ENCODE measurements at regions not wholly inside any gene's neighbourhood (a gene's known extent, or its start where the extent isn't known, plus 50 kb on each side); places are given as distances from the start of the nearest gene placed in this dataset.
"Not testable (repeated sequence)": the region's sequence is repeated elsewhere in the genome, so short reads cannot be mapped to it uniquely, and the experiment has no call there.

DNA sequence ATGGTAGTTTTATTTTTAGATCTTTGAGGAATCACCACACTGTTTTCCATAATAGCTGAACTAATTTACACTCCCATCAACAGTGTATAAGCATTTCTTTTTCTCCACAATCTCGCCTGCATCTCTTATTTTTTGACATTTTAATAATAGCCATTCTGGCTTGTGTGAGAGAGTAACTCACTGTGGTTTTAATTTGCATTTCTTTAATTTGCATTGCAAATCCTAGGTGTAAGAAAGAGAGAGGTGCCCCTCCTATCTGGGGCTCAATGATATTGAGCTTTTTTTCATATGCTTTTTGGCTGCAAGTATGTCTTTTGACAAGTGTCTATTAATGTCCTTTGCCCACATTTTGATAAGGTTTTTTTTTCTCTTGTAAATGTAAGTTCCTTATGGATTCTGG lies 106.3 kb upstream of the SLC27A6 start:
- Histone ChIP-seq H3K27ac (no peak overlapping the region), H3K4me3 (no peak overlapping the region)
- no peak for DNase-seq (ENCODE audit: low spot score)
- TF ChIP-seq, protein P1, sequence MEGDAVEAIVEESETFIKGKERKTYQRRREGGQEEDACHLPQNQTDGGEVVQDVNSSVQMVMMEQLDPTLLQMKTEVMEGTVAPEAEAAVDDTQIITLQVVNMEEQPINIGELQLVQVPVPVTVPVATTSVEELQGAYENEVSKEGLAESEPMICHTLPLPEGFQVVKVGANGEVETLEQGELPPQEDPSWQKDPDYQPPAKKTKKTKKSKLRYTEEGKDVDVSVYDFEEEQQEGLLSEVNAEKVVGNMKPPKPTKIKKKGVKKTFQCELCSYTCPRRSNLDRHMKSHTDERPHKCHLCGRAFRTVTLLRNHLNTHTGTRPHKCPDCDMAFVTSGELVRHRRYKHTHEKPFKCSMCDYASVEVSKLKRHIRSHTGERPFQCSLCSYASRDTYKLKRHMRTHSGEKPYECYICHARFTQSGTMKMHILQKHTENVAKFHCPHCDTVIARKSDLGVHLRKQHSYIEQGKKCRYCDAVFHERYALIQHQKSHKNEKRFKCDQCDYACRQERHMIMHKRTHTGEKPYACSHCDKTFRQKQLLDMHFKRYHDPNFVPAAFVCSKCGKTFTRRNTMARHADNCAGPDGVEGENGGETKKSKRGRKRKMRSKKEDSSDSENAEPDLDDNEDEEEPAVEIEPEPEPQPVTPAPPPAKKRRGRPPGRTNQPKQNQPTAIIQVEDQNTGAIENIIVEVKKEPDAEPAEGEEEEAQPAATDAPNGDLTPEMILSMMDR (IDR thresholded peaks at IDR 0.05) = no peak

DNA sequence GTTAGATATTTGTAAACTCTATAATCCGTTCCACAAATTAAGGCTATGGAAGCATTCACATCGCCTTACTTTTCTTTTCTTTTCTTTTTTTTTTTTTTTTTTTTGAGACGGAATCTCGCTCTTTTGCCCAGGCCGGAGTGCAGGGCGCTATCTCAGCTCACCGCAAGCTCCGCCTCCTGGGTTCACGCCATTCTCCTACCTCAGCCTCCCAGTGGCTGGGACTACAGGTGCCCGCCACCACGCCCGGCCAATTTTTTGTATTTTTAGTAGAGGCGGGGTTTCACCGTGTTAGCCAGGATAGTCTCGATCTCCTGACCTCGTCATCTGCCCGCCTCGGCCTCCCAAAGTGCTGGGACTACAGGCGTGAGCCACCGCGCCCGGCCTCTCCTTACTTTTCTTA lies 104.1 kb upstream of the SLC27A6 start:
- not testable (repeated sequence) for DNase-seq (ENCODE audit: low spot score); H3K4me3 ChIP-seq; H3K27ac ChIP-seq

DNA sequence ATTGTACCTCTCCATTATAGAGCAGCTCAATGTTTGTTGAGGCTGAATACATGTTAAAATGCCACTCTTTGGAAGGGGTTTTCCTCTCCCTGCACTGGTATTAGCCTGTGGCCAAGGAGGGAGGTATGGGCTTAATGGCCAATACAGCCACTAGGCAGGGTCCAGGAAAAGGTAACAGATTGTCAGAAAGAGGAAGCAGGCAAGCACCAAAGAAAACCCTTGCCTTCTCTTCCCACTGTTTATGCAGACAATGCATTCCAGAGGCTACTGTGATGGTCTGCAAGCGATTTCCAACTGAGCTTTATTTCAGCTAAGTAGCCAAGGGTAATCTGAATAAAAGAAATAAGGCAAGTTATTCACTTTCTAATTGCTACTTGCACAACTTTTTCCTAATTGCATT lies 95.3 kb upstream of the SLC27A6 start:
- DNase-seq (ENCODE audit: low spot score) = no peak
- no peak overlapping the region for H3K27ac ChIP-seq
- TF ChIP-seq, protein P1 (IDR thresholded peaks at IDR 0.05) = no peak
- H3K4me3 ChIP-seq = no peak overlapping the region

GRCh38 chr5:128870373-128870772 lies 94.9 kb upstream of the SLC27A6 start:
- TF ChIP-seq, protein P1 (IDR thresholded peaks at IDR 0.05) = no peak
- Histone ChIP-seq H3K27ac (no peak overlapping the region), H3K4me3 (no peak overlapping the region)
- no peak for DNase-seq (ENCODE audit: low spot score)

GRCh38 chr5:128870923-128871322 lies 94.4 kb upstream of the SLC27A6 start:
- no peak for DNase-seq (ENCODE audit: low spot score)
- TF ChIP-seq, protein P1 (IDR thresholded peaks at IDR 0.05) = no peak
- H3K4me3 ChIP-seq = no peak overlapping the region
- H3K27ac ChIP-seq = no peak overlapping the region

DNA sequence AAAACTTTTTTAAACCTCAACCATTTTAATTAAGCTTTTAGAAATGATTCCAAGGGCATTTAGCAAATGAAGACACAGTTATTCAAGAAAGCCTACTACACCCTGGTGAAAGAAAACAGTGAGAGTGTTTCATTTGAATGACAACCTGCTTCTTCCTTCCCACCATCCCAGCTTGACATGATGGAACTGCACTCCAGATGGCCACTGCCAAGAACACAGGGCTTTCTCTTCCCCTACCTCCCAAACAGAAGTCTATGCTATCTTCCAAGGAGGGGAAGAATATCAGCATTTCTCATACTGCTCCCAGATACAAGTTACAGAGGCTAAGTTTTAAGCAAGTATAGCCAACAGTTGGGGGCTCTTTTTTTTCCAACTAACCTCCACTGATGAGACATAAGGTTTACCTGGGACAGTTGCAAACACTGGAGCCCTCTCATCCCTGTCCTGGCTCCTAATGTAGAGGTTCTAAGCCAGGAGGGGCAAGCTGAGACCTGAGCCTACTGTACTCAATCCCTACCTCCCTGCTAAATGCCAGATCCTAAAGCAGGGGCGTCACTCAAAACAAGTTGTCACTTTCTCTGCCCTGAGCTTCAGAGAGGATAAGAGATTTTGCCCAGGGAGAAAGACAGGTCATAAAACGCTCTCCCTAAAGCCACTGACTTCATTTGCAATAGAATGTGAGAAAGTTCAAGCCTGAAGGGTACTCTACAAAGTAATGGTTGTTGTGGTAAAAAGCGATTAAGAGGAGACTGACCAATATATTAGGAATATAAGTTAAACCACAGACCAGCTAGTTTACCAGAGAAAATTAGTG lies 88.5 kb upstream of the SLC27A6 start:
- DNase-seq (ENCODE audit: low spot score) = no peak
- Histone ChIP-seq H3K4me3 (no peak overlapping the region), H3K27ac (no peak overlapping the region)
- TF ChIP-seq, protein P1 (IDR thresholded peaks at IDR 0.05) = no peak

DNA sequence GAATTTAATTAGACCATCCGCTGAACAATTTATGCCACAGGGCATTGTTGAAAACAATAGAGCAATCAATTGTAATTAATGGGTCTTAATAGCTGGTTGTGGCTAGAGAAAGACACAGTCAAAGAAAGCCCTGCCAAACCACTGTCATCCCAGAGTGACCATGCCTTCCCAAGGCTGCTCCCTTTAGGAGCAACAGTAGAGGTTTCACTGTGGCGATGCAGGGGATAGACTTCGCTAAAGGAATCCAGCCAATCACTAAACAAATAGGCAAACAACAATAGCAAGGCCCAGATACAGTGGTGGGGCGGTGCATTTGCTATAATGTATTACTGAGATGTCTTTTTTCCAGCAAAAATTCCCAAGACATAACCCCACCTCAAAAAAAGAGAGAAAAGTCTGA lies 87.8 kb upstream of the SLC27A6 start:
- TF ChIP-seq, protein P1 (IDR thresholded peaks at IDR 0.05) = no peak
- Histone ChIP-seq H3K4me3 (no peak overlapping the region), H3K27ac (no peak overlapping the region)
- no peak for DNase-seq (ENCODE audit: low spot score)
